ENCODE measurements at regions not wholly inside any gene's neighbourhood (a gene's known extent, or its start where the extent isn't known, plus 50 kb on each side); places are given as distances from the start of the nearest gene placed in this dataset.

DNA sequence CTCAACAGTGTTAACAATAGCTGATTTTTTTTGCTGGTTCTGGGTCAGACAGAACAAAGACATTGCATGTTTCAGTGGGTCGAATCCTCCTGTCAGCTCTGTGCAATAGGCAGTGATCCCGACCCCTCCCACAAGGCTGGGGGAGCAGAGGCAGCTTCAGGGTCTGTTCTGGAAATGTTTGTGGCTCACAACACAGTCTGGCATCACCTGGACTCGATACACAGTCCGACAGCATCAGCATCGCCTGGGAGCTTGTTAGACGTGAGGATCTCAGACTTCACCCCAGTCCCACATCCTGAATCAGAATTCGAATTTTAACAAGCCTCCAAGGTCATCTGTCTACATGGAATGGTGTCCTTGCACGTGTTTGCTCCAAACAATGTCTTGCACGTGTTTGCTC is 384.7 kb downstream of the IRX2 start:
- no peak for DNase-seq
- Histone ChIP-seq H3K36me3 (no peaks in the 10 kb centered on the region), H3K27me3 (no peaks in the 10 kb centered on the region), H3K4me3 (no peak overlapping the region), H3K27ac (no peak overlapping the region), H3K9me3 (peaks cover 0 to 9% (median 6%) of the 10 kb centered on the region in 3 donors), H3K4me1 (no peaks in the 10 kb centered on the region)
- TF ChIP-seq, protein P1, sequence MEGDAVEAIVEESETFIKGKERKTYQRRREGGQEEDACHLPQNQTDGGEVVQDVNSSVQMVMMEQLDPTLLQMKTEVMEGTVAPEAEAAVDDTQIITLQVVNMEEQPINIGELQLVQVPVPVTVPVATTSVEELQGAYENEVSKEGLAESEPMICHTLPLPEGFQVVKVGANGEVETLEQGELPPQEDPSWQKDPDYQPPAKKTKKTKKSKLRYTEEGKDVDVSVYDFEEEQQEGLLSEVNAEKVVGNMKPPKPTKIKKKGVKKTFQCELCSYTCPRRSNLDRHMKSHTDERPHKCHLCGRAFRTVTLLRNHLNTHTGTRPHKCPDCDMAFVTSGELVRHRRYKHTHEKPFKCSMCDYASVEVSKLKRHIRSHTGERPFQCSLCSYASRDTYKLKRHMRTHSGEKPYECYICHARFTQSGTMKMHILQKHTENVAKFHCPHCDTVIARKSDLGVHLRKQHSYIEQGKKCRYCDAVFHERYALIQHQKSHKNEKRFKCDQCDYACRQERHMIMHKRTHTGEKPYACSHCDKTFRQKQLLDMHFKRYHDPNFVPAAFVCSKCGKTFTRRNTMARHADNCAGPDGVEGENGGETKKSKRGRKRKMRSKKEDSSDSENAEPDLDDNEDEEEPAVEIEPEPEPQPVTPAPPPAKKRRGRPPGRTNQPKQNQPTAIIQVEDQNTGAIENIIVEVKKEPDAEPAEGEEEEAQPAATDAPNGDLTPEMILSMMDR (IDR thresholded peaks at IDR 0.05) = no peak
- intact Hi-C loops (cut with DNase I; ENCODE audit: low total_unique reads) = no loop called here

DNA sequence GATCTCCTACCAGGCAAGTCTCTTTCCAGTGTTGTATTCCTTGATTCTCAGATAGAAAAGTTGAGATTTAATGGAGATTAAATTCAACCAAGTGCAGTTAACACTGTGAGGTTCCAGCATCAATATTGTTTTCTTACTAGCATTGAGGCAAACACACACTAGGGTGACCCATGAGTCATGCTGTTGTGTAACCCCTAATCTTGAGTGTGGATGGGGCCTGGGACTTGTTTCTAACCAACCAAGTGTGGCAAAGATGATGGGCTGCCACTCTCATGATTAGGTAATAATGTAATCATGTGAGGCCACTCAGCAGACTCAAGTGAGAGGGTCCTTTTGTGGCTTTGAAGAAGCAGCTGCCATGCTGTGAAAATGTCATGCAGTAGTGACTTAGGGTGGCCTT is 394.2 kb downstream of the IRX2 start:
- intact Hi-C loops (cut with DNase I; ENCODE audit: low total_unique reads) = no loop called here

DNA sequence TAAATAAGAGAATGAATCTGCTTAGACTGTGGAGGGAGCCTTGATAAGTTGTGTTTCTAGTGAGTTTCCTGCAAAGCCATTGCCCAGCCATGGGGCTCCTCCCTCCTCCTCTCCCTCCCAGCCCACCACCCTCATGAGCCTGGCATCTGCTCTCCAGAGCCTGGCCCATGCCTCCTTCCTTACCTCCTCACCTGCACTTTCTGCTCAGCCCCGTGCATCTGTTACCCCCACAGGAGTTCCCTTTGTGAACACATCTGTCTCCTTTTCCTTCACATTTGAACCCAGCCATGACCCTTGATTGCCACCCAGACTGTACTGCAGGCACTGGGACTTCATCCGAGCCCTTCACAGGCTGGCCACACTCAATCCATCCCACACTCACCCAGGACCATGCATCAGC is 395.6 kb downstream of the IRX2 start:
- H3K9me3 ChIP-seq = no peaks in the 10 kb centered on the region
- no peak overlapping the region for H3K4me3 ChIP-seq
- TF ChIP-seq, protein P1 (IDR thresholded peaks at IDR 0.05) = no peak
- H3K4me1 ChIP-seq = no peaks in the 10 kb centered on the region
- H3K27ac ChIP-seq = no peak overlapping the region
- no peaks in the 10 kb centered on the region for H3K27me3 ChIP-seq
- no peaks in the 10 kb centered on the region for H3K36me3 ChIP-seq
- intact Hi-C loops (cut with DNase I; ENCODE audit: low total_unique reads) = no loop called here
- DNase-seq = no peak

More for the DNA sequence above, 394.2 kb downstream of the IRX2 start:
- no peak for DNase-seq
- no peaks in the 10 kb centered on the region for H3K36me3 ChIP-seq
- TF ChIP-seq, protein P1 (IDR thresholded peaks at IDR 0.05) = no peak
- no peak overlapping the region for H3K27ac ChIP-seq
- no peaks in the 10 kb centered on the region for H3K27me3 ChIP-seq
- H3K4me1 ChIP-seq = no peaks in the 10 kb centered on the region
- no peak overlapping the region for H3K4me3 ChIP-seq
- no peaks in the 10 kb centered on the region for H3K9me3 ChIP-seq

DNA sequence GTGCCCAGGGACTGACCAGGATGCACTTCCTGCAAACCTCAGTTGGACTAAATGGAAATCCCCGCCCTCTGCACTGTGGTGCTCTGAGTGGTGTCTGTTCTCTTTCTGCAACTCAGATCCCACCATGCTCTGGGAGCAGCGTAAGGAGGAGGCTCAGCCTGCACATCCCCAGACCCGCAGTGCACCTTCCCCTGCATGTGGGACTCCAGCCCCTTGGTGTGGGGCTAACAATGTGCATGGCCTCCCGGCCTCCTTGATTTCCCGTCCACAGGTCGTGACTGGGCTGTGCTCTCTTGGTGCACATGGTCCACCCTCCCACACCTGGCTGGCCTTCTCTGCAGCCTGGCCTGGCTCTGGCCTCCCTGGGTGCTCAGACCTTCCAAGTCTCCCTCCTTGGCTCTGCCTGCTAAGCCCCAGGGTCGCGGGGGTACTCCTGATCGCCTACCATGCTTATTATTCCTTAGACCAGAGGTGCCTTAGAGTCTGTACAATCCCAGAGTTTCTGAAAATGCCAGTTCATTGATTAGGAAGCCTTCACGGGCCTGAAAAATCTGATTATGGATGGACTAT is 397.5 kb downstream of the IRX2 start:
- no peak overlapping the region for H3K4me3 ChIP-seq
- TF ChIP-seq, protein P1 (IDR thresholded peaks at IDR 0.05) = no peak
- no peaks in the 10 kb centered on the region for H3K9me3 ChIP-seq
- H3K36me3 ChIP-seq = no peaks in the 10 kb centered on the region
- DNase-seq = no peak
- H3K4me1 ChIP-seq = no peaks in the 10 kb centered on the region
- intact Hi-C loops (cut with DNase I; ENCODE audit: low total_unique reads) = no loop called here
- no peaks in the 10 kb centered on the region for H3K27me3 ChIP-seq
- no peak overlapping the region for H3K27ac ChIP-seq

DNA sequence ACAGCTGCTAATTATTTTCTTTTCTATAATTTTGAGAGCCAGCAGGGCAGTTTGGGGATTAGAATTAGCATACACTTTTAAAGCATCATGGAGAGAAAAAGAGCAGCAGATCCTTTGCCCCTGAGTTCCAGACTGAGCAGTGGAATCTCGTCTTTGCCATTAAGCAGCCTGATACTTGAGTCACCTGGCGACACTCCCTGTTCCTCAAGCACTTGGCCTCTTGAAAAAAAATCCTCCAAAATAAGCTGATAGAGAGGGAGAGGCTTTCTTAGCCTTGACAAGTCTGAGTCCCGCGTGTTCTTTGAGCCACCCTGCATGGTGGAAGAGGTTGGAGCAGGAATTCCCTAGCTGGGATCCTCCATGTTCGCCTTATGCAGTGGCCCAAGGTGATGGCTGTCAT is 398.3 kb downstream of the IRX2 start:
- H3K36me3 ChIP-seq = no peaks in the 10 kb centered on the region
- intact Hi-C loops (cut with DNase I; ENCODE audit: low total_unique reads) = no loop called here
- H3K27ac ChIP-seq = no peak overlapping the region
- no peak overlapping the region for H3K4me3 ChIP-seq
- TF ChIP-seq, protein P1 (IDR thresholded peaks at IDR 0.05) = no peak
- no peaks in the 10 kb centered on the region for H3K27me3 ChIP-seq
- H3K9me3 ChIP-seq = no peaks in the 10 kb centered on the region
- no peak for DNase-seq
- H3K4me1 ChIP-seq = no peaks in the 10 kb centered on the region

Data from tibial artery (tissue), 4 donors.